ENCODE measurements at regions not wholly inside any gene's neighbourhood (a gene's known extent, or its start where the extent isn't known, plus 50 kb on each side); places are given as distances from the start of the nearest gene placed in this dataset.

DNA sequence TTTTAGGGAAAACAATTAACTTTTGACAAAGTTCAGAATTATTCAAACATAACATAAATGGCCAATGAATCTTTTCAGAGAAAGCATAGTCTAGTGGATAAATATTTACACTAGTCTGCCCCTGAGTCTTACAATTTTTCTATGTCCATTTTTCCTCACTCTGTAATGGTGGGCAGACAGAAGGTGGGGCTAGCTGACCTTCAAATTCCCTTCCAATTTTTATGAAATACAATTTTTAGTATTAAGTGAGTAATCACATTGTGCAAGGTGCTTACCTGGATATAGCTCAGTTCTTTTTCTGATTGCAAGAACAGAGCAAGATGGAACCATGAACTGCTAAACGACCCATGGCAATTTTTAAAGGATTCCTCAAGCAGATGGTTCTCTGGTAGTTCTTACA lies 441.7 kb upstream of the NR2F2 start (continued):
- TF ChIP-seq, protein P1, sequence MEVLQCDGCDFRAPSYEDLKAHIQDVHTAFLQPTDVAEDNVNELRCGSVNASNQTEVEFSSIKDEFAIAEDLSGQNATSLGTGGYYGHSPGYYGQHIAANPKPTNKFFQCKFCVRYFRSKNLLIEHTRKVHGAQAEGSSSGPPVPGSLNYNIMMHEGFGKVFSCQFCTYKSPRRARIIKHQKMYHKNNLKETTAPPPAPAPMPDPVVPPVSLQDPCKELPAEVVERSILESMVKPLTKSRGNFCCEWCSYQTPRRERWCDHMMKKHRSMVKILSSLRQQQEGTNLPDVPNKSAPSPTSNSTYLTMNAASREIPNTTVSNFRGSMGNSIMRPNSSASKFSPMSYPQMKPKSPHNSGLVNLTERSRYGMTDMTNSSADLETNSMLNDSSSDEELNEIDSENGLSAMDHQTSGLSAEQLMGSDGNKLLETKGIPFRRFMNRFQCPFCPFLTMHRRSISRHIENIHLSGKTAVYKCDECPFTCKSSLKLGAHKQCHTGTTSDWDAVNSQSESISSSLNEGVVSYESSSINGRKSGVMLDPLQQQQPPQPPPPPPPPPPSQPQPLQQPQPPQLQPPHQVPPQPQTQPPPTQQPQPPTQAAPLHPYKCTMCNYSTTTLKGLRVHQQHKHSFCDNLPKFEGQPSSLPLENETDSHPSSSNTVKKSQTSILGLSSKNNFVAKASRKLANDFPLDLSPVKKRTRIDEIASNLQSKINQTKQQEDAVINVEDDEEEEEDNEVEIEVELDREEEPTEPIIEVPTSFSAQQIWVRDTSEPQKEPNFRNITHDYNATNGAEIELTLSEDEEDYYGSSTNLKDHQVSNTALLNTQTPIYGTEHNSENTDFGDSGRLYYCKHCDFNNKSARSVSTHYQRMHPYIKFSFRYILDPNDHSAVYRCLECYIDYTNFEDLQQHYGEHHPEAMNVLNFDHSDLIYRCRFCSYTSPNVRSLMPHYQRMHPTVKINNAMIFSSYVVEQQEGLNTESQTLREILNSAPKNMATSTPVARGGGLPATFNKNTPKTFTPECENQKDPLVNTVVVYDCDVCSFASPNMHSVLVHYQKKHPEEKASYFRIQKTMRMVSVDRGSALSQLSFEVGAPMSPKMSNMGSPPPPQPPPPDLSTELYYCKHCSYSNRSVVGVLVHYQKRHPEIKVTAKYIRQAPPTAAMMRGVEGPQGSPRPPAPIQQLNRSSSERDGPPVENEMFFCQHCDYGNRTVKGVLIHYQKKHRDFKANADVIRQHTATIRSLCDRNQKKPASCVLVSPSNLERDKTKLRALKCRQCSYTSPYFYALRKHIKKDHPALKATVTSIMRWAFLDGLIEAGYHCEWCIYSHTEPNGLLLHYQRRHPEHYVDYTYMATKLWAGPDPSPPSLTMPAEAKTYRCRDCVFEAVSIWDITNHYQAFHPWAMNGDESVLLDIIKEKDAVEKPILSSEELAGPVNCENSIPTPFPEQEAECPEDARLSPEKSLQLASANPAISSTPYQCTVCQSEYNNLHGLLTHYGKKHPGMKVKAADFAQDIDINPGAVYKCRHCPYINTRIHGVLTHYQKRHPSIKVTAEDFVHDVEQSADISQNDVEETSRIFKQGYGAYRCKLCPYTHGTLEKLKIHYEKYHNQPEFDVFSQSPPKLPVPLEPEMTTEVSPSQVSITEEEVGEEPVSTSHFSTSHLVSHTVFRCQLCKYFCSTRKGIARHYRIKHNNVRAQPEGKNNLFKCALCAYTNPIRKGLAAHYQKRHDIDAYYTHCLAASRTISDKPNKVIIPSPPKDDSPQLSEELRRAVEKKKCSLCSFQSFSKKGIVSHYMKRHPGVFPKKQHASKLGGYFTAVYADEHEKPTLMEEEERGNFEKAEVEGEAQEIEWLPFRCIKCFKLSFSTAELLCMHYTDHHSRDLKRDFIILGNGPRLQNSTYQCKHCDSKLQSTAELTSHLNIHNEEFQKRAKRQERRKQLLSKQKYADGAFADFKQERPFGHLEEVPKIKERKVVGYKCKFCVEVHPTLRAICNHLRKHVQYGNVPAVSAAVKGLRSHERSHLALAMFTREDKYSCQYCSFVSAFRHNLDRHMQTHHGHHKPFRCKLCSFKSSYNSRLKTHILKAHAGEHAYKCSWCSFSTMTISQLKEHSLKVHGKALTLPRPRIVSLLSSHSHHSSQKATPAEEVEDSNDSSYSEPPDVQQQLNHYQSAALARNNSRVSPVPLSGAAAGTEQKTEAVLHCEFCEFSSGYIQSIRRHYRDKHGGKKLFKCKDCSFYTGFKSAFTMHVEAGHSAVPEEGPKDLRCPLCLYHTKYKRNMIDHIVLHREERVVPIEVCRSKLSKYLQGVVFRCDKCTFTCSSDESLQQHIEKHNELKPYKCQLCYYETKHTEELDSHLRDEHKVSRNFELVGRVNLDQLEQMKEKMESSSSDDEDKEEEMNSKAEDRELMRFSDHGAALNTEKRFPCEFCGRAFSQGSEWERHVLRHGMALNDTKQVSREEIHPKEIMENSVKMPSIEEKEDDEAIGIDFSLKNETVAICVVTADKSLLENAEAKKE (CRISPR knock-in tag; IDR thresholded peaks at IDR 0.05) = no peak
- TF ChIP-seq POLR2AphosphoS5 (IDR thresholded peaks at IDR 0.05; ENCODE audit: low read depth) = no peak
- TF ChIP-seq JUNB (IDR thresholded peaks at IDR 0.05; ENCODE audit: unreplicated experiment) = no peak
- TF ChIP-seq NANOG (IDR thresholded peaks at IDR 0.05; ENCODE audit: borderline replicate concordance) = no peak
- TF ChIP-seq STAT1 (IDR thresholded peaks at IDR 0.05; ENCODE audit: unreplicated experiment) = no peak
- TF ChIP-seq, protein P2, sequence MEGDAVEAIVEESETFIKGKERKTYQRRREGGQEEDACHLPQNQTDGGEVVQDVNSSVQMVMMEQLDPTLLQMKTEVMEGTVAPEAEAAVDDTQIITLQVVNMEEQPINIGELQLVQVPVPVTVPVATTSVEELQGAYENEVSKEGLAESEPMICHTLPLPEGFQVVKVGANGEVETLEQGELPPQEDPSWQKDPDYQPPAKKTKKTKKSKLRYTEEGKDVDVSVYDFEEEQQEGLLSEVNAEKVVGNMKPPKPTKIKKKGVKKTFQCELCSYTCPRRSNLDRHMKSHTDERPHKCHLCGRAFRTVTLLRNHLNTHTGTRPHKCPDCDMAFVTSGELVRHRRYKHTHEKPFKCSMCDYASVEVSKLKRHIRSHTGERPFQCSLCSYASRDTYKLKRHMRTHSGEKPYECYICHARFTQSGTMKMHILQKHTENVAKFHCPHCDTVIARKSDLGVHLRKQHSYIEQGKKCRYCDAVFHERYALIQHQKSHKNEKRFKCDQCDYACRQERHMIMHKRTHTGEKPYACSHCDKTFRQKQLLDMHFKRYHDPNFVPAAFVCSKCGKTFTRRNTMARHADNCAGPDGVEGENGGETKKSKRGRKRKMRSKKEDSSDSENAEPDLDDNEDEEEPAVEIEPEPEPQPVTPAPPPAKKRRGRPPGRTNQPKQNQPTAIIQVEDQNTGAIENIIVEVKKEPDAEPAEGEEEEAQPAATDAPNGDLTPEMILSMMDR (conservative IDR thresholded peaks at IDR 0.05; ENCODE audit: low read depth in 2 of 2) = no peak
- TF ChIP-seq EZH2 (IDR thresholded peaks at IDR 0.05; ENCODE audit: low read depth, unreplicated experiment) = no peak

DNA sequence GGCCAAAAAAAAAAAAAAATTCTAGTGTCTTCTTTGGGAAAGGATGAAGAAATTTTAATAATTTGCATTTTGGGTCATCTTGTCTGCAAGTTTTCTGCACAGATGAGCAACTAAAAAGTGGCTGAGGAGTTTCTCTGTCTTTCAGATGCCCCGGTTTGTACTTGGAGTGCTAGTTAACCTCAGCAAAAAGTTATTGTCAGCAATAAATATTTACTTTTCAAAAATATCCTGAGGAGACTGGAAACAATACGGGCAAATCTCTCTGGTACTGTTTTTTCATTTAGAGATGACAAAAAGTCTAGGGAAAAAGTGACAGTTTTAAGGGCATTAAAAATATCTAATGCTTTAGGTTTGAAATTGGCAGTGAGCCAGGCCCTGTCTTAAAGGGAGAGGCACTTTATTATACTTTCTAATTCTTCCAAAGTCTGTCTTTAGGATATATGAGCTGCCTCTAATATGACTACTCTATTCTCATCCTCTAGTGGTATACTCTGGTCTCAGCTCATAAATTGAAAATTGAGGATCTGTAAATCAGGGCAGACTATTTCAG lies 436.0 kb upstream of the NR2F2 start:
- Histone ChIP-seq H3F3A (replicated peaks; ENCODE audit: low read depth) (no peaks in the 10 kb centered on the region), H3K4me1 (ENCODE audit: insufficient read depth) (no peaks in the 10 kb centered on the region), H3K79me2 (replicated peaks; ENCODE audit: insufficient read depth) (no peaks in the 10 kb centered on the region), H3K4me2 (no peak overlapping the region), H3K27me3 (ENCODE audit: insufficient read depth) (no peaks in the 10 kb centered on the region), H3K4me3 (no peak overlapping the region), H2AFZ (no peak overlapping the region), H3K36me3 (ENCODE audit: insufficient read depth) (no peaks in the 10 kb centered on the region), H3K9me2 (ENCODE audit: insufficient read depth) (peaks cover 6% of the 10 kb centered on the region; the same call in 1 of the 2 replicates), H3K27ac (ENCODE audit: low read depth) (no peak overlapping the region), H4K20me1 (replicated peaks; ENCODE audit: insufficient read depth) (no peaks in the 10 kb centered on the region)
- no peak for DNase-seq (ENCODE audit: low spot score)
- Mint-ChIP-seq H3K4me3 (no peak overlapping the region), H3K36me3 (ENCODE audit: low read depth) (no peaks in the 10 kb centered on the region), H3K9me3 (no peaks in the 10 kb centered on the region), H3K27ac (no peak overlapping the region), H3K27me3 (ENCODE audit: insufficient read depth, low read depth, poor library complexity) (no peaks in the 10 kb centered on the region), H3K4me1 (peaks cover 2% of the 10 kb centered on the region; the same call in 1 of the 3 replicates)
- no peak for ATAC-seq
- no peak for TF ChIP-seq EZH2 (IDR thresholded peaks at IDR 0.05; ENCODE audit: low read depth, unreplicated experiment)
- no peak for TF ChIP-seq EZH2phosphoT487 (IDR thresholded peaks at IDR 0.05; ENCODE audit: unreplicated experiment)
- no peak for TF ChIP-seq CREB1 (CRISPR knock-in tag; IDR thresholded peaks at IDR 0.05; ENCODE audit: low read depth)
